H9 (cell line): ENCODE measurements at regions not wholly inside any gene's neighbourhood (a gene's known extent, or its start where the extent isn't known, plus 50 kb on each side); places are given as distances from the start of the nearest gene placed in this dataset.

Experiments
- DNase-seq: peaks from one replicate; pipeline ENCODE4 v3.0.0-alpha.2; 2017
- H2AFZ ChIP-seq: one replicate; pipeline ENCODE4 v1.6.1; 2013; ENCODE audit warnings: mild to moderate bottlenecking, low read length, control low read depth, moderate library complexity
- H2AK5ac ChIP-seq: 2 replicates; pipeline ENCODE4 v1.6.1; 2013; ENCODE audit warnings: low read length, control low read depth, mixed read lengths; ENCODE audit not compliant: insufficient read length
- H2BK120ac ChIP-seq: one replicate; pipeline ENCODE4 v1.6.1; 2013; ENCODE audit warnings: low read depth, mild to moderate bottlenecking, low read length, control low read depth, inconsistent platforms; ENCODE audit not compliant: poor library complexity, severe bottlenecking
- H2BK12ac ChIP-seq: 2 replicates; pipeline ENCODE4 v1.6.1; 2013; ENCODE audit warnings: low read length, control low read depth, mixed read lengths, low read depth; ENCODE audit not compliant: insufficient read length
- H2BK15ac ChIP-seq: 2 replicates; pipeline ENCODE4 v1.6.1; 2013; ENCODE audit warnings: low read depth, low read length, control low read depth
- H2BK20ac ChIP-seq: one replicate; pipeline ENCODE4 v1.6.1; 2013; ENCODE audit warnings: low read depth, mild to moderate bottlenecking, low read length, control low read depth, inconsistent platforms; ENCODE audit not compliant: poor library complexity, severe bottlenecking
- H2BK5ac ChIP-seq: 2 replicates; pipeline ENCODE4 v1.6.1; 2013; ENCODE audit warnings: low read length, control low read depth, mixed read lengths; ENCODE audit not compliant: insufficient read length
- H3K14ac ChIP-seq: 2 replicates; pipeline ENCODE4 v1.6.1; 2013; ENCODE audit warnings: low read length, control low read depth; ENCODE audit not compliant: insufficient read depth
- H3K18ac ChIP-seq: 2 replicates; pipeline ENCODE4 v1.6.1; 2013; ENCODE audit warnings: low read depth, mild to moderate bottlenecking, mixed read lengths, low read length, control low read depth; ENCODE audit not compliant: insufficient read length
- H3K23ac ChIP-seq: 2 replicates; pipeline ENCODE4 v1.6.1; 2013; ENCODE audit warnings: low read length, control low read depth, mixed read lengths, low read depth; ENCODE audit not compliant: insufficient read length
- H3K23me2 ChIP-seq: 2 replicates; pipeline ENCODE4 v1.6.1; 2013; ENCODE audit warnings: low read depth, mild to moderate bottlenecking, mixed read lengths, low read length, control low read depth; ENCODE audit not compliant: insufficient read length, poor library complexity, severe bottlenecking
- H3K27ac ChIP-seq: 2 replicates; pipeline ENCODE4 v1.5.1; 2013; ENCODE audit warnings: low read length, control low read depth, mixed read lengths, low read depth; ENCODE audit not compliant: insufficient read length
- H3K27me3 ChIP-seq: 2 replicates; pipeline ENCODE4 v1.6.1; 2013; ENCODE audit warnings: low read length, control low read depth, inconsistent platforms; ENCODE audit not compliant: insufficient read depth
- H3K4ac ChIP-seq: 2 replicates; pipeline ENCODE4 v1.6.1; 2013; ENCODE audit warnings: low read depth, mild to moderate bottlenecking, control low read depth, inconsistent platforms, low read length, moderate library complexity
- H3K4me1 ChIP-seq: 2 replicates; pipeline ENCODE4 v1.6.1; 2013; ENCODE audit warnings: low read length, control low read depth, inconsistent platforms; ENCODE audit not compliant: insufficient read depth
- H3K4me2 ChIP-seq: 2 replicates; pipeline ENCODE4 v1.6.1; 2013; ENCODE audit warnings: low read length, control low read depth, mixed read lengths; ENCODE audit not compliant: insufficient read length, insufficient read depth
- H3K56ac ChIP-seq: 2 replicates; pipeline ENCODE4 v1.6.1; 2013; ENCODE audit warnings: low read depth, mild to moderate bottlenecking, mixed read lengths, low read length, control low read depth; ENCODE audit not compliant: insufficient read length
- H3K79me1 ChIP-seq: 2 replicates; pipeline ENCODE4 v1.6.1; 2013; ENCODE audit warnings: low read depth, mild to moderate bottlenecking, moderate library complexity, low read length, control low read depth, inconsistent platforms; ENCODE audit not compliant: insufficient read depth, poor library complexity, severe bottlenecking
- H3K79me2 ChIP-seq: 2 replicates; pipeline ENCODE4 v1.6.1; 2013; ENCODE audit warnings: low read length, control low read depth, inconsistent platforms; ENCODE audit not compliant: insufficient read depth
- H3K9ac ChIP-seq: 2 replicates; pipeline ENCODE4 v1.6.1; 2013; ENCODE audit warnings: low read length, control low read depth, mixed read lengths; ENCODE audit not compliant: insufficient read length; ENCODE audit errors: extremely low read depth
- H3K9me3 ChIP-seq: one replicate; pipeline ENCODE4 v1.6.1; 2013; ENCODE audit warnings: low read depth, low read length, inconsistent platforms; ENCODE audit not compliant: control insufficient read depth
- H3T11ph ChIP-seq: one replicate; pipeline ENCODE4 v1.6.1; 2013; ENCODE audit warnings: mild to moderate bottlenecking, low read length, control low read depth, inconsistent platforms
- H4K20me1 ChIP-seq: one replicate; pipeline ENCODE4 v1.6.1; 2013; ENCODE audit not compliant: control insufficient read depth, insufficient read length, insufficient read depth
- H4K5ac ChIP-seq: 2 replicates; pipeline ENCODE4 v1.6.1; 2013; ENCODE audit warnings: low read depth, mild to moderate bottlenecking, mixed read lengths, low read length, control low read depth; ENCODE audit not compliant: insufficient read length
- H4K8ac ChIP-seq: replicated peaks from 2 replicates; pipeline ENCODE4 v1.6.1; 2013; ENCODE audit warnings: low read length, control low read depth, mixed read lengths, low read depth; ENCODE audit not compliant: insufficient read length
- H4K91ac ChIP-seq: 2 replicates; pipeline ENCODE4 v1.6.1; 2013; ENCODE audit warnings: low read depth, mild to moderate bottlenecking, moderate library complexity, mixed read lengths, low read length, control low read depth; ENCODE audit not compliant: insufficient read length
- H3K27ac Mint-ChIP-seq, 3 experiments: 2 replicates in 2 of 3; 3 replicates in 1 of 3; pipeline ENCODE4 v1.8.0; 2020 to 2021; ENCODE audit warnings: mixed read lengths in 3 of 3, mild to moderate bottlenecking in 1 of 3, moderate library complexity in 1 of 3
- H3K27me3 Mint-ChIP-seq: 2 replicates; pipeline ENCODE4 v1.8.0; 2021; ENCODE audit warnings: low read depth, mild to moderate bottlenecking, moderate library complexity, mixed read lengths
- H3K36me3 Mint-ChIP-seq, 3 experiments: 2 replicates in 2 of 3; 3 replicates in 1 of 3; pipeline ENCODE4 v1.8.0; 2020 to 2021; ENCODE audit warnings: low read depth in 3 of 3, mixed read lengths in 3 of 3; ENCODE audit not compliant: insufficient read depth in 1 of 3
- H3K4me1 Mint-ChIP-seq, 2 experiments: 2 replicates each; pipeline ENCODE4 v1.8.0; 2020; ENCODE audit warnings: mixed read lengths in 2 of 2
- H3K4me3 Mint-ChIP-seq, 2 experiments: 2 replicates in 1 of 2; 3 replicates in 1 of 2; pipeline ENCODE4 v1.8.0; 2020 to 2021; ENCODE audit warnings: mild to moderate bottlenecking in 2 of 2, mixed read lengths in 2 of 2, moderate library complexity in 1 of 2
- H3K9me3 Mint-ChIP-seq, 2 experiments: 2 replicates in 1 of 2; 3 replicates in 1 of 2; pipeline ENCODE4 v1.8.0; 2020; ENCODE audit warnings: mild to moderate bottlenecking in 2 of 2, mixed read lengths in 2 of 2, moderate library complexity in 1 of 2
- CTCF ChIP-seq: fragments of 200-600 bp; sonication (generic); conservative IDR thresholded peaks from 3 replicates; pipeline ENCODE4 v1.8.0; 2021; ENCODE audit warnings: antibody characterized with exemption, mild to moderate bottlenecking

- no peak overlapping the region for H2BK15ac ChIP-seq
- no peak overlapping the region for H3K4ac ChIP-seq
- no peak overlapping the region for H4K8ac ChIP-seq
- no peak overlapping the region for H2BK20ac ChIP-seq
- H2AK5ac ChIP-seq: no peak overlapping the region
- H3T11ph ChIP-seq: no peak overlapping the region
- H2AFZ ChIP-seq: no peak overlapping the region
- no peak overlapping the region for H2BK12ac ChIP-seq
- no peak overlapping the region; a peak in 1 of 7 replicates for H3K27ac Mint-ChIP-seq
- H3K23ac ChIP-seq: no peak overlapping the region
- H3K4me1 Mint-ChIP-seq: no peaks in the 10 kb centered on the region; a peak in 1 of 4 replicates
- H3K14ac ChIP-seq: no peak overlapping the region
- no peaks in the 10 kb centered on the region for H4K20me1 ChIP-seq
- no peak overlapping the region for H3K18ac ChIP-seq
- no peaks in the 10 kb centered on the region for H3K23me2 ChIP-seq
- H3K27me3 Mint-ChIP-seq: peaks cover 17% of the 10 kb centered on the region
- peaks cover 26 to 28% of the 10 kb centered on the region in 2 experiments for H3K9me3 Mint-ChIP-seq
- no peaks in the 10 kb centered on the region for H3K79me1 ChIP-seq
- H3K4me2 ChIP-seq: no peak overlapping the region
- H3K36me3 Mint-ChIP-seq: peaks cover 4 to 22% (median 10%) of the 10 kb centered on the region in 3 experiments; a peak in 5 of 7 replicates
- H2BK120ac ChIP-seq: no peak overlapping the region
- no peak for TF ChIP-seq CTCF
- DNase-seq: no peak
- H3K79me2 ChIP-seq: no peaks in the 10 kb centered on the region
- H3K27ac ChIP-seq: no peak overlapping the region
- H3K9me3 ChIP-seq: peaks cover 7% of the 10 kb centered on the region
- no peak overlapping the region for H4K5ac ChIP-seq
- no peak overlapping the region for H3K56ac ChIP-seq
- no peaks in the 10 kb centered on the region for H3K4me1 ChIP-seq
- H3K4me3 Mint-ChIP-seq: no peak overlapping the region
- no peak overlapping the region for H3K9ac ChIP-seq
- no peaks in the 10 kb centered on the region for H3K27me3 ChIP-seq
- no peak overlapping the region for H2BK5ac ChIP-seq
- no peak overlapping the region for H4K91ac ChIP-seq
Observed at GRCh38 chr5:174503086-174503460, 221.3 kb upstream of the MSX2 start.
